ENCODE measurements at regions not wholly inside any gene's neighbourhood (a gene's known extent, or its start where the extent isn't known, plus 50 kb on each side); places are given as distances from the start of the nearest gene placed in this dataset.

DNA sequence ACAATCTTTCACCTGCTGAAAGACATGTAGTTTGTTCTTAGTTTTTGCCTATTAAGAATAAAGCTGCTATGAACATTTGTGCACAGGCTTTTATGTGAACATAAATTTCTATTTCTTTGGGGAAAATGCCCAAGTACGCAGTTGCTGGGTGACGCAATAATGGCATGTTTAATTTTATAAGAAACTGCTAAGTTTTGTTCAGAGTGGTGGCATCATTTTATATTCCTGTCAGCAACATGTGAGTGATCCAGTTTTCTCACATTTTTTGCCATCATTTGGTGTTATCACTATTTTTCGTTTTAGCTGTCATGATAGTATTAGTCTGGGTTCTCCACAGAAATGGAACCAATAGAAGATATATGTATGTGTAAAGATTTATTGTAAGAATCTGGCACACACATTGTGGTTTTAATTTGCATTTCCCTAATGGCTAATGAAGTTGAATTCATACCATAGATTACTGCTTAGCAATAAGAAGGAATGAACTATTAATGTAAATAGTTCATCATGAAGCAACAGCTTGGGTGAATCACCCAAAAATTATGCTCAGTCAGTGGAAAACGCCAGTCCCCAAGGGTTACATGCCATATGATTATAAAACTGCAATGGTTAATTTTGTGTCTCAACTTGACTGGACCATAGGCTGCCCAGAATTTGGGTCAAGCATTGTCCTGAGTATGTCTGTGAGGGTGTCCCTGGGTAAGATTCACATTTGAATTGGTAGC is 358.6 kb downstream of the MSX2 start:
- no peak for ATAC-seq
- TF ChIP-seq ZNF70 (CRISPR knock-in tag; IDR thresholded peaks at IDR 0.05) (no peak), ESRRG (CRISPR knock-in tag; IDR thresholded peaks at IDR 0.05) (no peak), BACH2 (CRISPR knock-in tag; IDR thresholded peaks at IDR 0.05; ENCODE audit: borderline replicate concordance) (no peak), RARB (CRISPR knock-in tag; IDR thresholded peaks at IDR 0.05) (no peak), OSR1 (CRISPR knock-in tag; IDR thresholded peaks at IDR 0.05) (no peak), ZFP3 (CRISPR knock-in tag; IDR thresholded peaks at IDR 0.05) (no peak), ZFP30 (CRISPR knock-in tag; IDR thresholded peaks at IDR 0.05) (no peak), GLIS3 (CRISPR knock-in tag; IDR thresholded peaks at IDR 0.05) (no peak), ISL1 (CRISPR knock-in tag; IDR thresholded peaks at IDR 0.05) (no peak), PPARA (CRISPR knock-in tag; IDR thresholded peaks at IDR 0.05; ENCODE audit: borderline replicate concordance) (no peak), TOX (CRISPR knock-in tag; IDR thresholded peaks at IDR 0.05; ENCODE audit: borderline replicate concordance) (no peak), ZNF565 (CRISPR knock-in tag; conservative IDR thresholded peaks at IDR 0.05; ENCODE audit: low read depth) (no peak), TSHZ2 (CRISPR knock-in tag; IDR thresholded peaks at IDR 0.05) (no peak), CSDC2 (CRISPR knock-in tag; IDR thresholded peaks at IDR 0.05) (no peak), TCF4 (CRISPR knock-in tag; IDR thresholded peaks at IDR 0.05; ENCODE audit: borderline replicate concordance) (no peak)
- TF ChIP-seq, protein P1, sequence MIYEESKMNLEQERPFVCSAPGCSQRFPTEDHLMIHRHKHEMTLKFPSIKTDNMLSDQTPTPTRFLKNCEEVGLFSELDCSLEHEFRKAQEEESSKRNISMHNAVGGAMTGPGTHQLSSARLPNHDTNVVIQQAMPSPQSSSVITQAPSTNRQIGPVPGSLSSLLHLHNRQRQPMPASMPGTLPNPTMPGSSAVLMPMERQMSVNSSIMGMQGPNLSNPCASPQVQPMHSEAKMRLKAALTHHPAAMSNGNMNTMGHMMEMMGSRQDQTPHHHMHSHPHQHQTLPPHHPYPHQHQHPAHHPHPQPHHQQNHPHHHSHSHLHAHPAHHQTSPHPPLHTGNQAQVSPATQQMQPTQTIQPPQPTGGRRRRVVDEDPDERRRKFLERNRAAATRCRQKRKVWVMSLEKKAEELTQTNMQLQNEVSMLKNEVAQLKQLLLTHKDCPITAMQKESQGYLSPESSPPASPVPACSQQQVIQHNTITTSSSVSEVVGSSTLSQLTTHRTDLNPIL (CRISPR knock-in tag; IDR thresholded peaks at IDR 0.05; ENCODE audit: low read depth) = no peak
- TF ChIP-seq, protein P2, sequence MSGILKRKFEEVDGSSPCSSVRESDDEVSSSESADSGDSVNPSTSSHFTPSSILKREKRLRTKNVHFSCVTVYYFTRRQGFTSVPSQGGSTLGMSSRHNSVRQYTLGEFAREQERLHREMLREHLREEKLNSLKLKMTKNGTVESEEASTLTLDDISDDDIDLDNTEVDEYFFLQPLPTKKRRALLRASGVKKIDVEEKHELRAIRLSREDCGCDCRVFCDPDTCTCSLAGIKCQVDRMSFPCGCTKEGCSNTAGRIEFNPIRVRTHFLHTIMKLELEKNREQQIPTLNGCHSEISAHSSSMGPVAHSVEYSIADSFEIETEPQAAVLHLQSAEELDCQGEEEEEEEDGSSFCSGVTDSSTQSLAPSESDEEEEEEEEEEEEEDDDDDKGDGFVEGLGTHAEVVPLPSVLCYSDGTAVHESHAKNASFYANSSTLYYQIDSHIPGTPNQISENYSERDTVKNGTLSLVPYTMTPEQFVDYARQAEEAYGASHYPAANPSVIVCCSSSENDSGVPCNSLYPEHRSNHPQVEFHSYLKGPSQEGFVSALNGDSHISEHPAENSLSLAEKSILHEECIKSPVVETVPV (CRISPR knock-in tag; IDR thresholded peaks at IDR 0.05) = no peak
- TF ChIP-seq, protein P3, sequence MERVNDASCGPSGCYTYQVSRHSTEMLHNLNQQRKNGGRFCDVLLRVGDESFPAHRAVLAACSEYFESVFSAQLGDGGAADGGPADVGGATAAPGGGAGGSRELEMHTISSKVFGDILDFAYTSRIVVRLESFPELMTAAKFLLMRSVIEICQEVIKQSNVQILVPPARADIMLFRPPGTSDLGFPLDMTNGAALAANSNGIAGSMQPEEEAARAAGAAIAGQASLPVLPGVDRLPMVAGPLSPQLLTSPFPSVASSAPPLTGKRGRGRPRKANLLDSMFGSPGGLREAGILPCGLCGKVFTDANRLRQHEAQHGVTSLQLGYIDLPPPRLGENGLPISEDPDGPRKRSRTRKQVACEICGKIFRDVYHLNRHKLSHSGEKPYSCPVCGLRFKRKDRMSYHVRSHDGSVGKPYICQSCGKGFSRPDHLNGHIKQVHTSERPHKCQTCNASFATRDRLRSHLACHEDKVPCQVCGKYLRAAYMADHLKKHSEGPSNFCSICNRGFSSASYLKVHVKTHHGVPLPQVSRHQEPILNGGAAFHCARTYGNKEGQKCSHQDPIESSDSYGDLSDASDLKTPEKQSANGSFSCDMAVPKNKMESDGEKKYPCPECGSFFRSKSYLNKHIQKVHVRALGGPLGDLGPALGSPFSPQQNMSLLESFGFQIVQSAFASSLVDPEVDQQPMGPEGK (CRISPR knock-in tag; IDR thresholded peaks at IDR 0.05; ENCODE audit: borderline replicate concordance) = no peak

GRCh38 chr5:175082346-175082745 is 358.0 kb downstream of the MSX2 start:
- ATAC-seq = no peak
- TF ChIP-seq, protein P2 (CRISPR knock-in tag; IDR thresholded peaks at IDR 0.05) = no peak
- no peak for TF ChIP-seq SNAI2 (CRISPR knock-in tag; IDR thresholded peaks at IDR 0.05)
- no peak for TF ChIP-seq OSR1 (CRISPR knock-in tag; IDR thresholded peaks at IDR 0.05)
- no peak for TF ChIP-seq BACH2 (CRISPR knock-in tag; IDR thresholded peaks at IDR 0.05; ENCODE audit: borderline replicate concordance)
- TF ChIP-seq, protein P1 (CRISPR knock-in tag; IDR thresholded peaks at IDR 0.05; ENCODE audit: low read depth) = no peak
- TF ChIP-seq ZNF8 (CRISPR knock-in tag; IDR thresholded peaks at IDR 0.05) = no peak
- no peak for TF ChIP-seq PPARA (CRISPR knock-in tag; IDR thresholded peaks at IDR 0.05; ENCODE audit: borderline replicate concordance)
- no peak for TF ChIP-seq ZFP3 (CRISPR knock-in tag; IDR thresholded peaks at IDR 0.05)
- TF ChIP-seq ZNF565 (CRISPR knock-in tag; conservative IDR thresholded peaks at IDR 0.05; ENCODE audit: low read depth) = no peak
- TF ChIP-seq, protein P4, sequence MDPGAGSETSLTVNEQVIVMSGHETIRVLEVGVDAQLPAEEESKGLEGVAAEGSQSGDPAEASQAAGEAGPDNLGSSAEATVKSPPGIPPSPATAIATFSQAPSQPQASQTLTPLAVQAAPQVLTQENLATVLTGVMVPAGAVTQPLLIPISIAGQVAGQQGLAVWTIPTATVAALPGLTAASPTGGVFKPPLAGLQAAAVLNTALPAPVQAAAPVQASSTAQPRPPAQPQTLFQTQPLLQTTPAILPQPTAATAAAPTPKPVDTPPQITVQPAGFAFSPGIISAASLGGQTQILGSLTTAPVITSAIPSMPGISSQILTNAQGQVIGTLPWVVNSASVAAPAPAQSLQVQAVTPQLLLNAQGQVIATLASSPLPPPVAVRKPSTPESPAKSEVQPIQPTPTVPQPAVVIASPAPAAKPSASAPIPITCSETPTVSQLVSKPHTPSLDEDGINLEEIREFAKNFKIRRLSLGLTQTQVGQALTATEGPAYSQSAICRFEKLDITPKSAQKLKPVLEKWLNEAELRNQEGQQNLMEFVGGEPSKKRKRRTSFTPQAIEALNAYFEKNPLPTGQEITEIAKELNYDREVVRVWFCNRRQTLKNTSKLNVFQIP (CRISPR knock-in tag; IDR thresholded peaks at IDR 0.05; ENCODE audit: borderline replicate concordance, low read depth) = no peak
